A673 (cell line): ENCODE measurements at regions not wholly inside any gene's neighbourhood (a gene's known extent, or its start where the extent isn't known, plus 50 kb on each side); places are given as distances from the start of the nearest gene placed in this dataset.

Source experiments
- BruUV-seq: library from RNA; stranded (reverse); fragments of 400-500 nt; replicated peaks from 2 replicates; lab custom pipeline; 2021; lab: Mats Ljungman, UMichigan
- CTCF ChIA-PET: fragments of 300-600 bp; sonication (Branson Sonifier 250); formaldehyde crosslinking; loops from one replicate; lab custom pipeline; 2022; ENCODE audit warnings: antibody characterized with exemption; lab: Charles Lee
- POLR2A ChIA-PET: fragments of 300-600 bp; sonication (Branson Sonifier 250); formaldehyde crosslinking; loops from one replicate; lab custom pipeline; 2022; ENCODE audit warnings: antibody characterized with exemption; ENCODE audit not compliant: low non-redundant PET; lab: Charles Lee
- DNase-seq: peaks from one replicate; pipeline ENCODE4 v3.0.0-alpha.2; 2015; ENCODE audit warnings: low spot score
- H3K27ac ChIP-seq: fragments of 200-600 bp; sonication (generic); 2 replicates; pipeline ENCODE4 v1.5.1; 2016; ENCODE audit warnings: mixed run types, low read depth, mild to moderate bottlenecking, mixed read lengths, antibody characterized with exemption, low read length; ENCODE audit not compliant: poor library complexity, severe bottlenecking
- H3K27me3 ChIP-seq: fragments of 200-600 bp; sonication (generic); replicated peaks from 2 replicates; pipeline ENCODE4 v1.6.1; 2017; ENCODE audit warnings: mixed run types, low read depth, mild to moderate bottlenecking, mixed read lengths, antibody characterized with exemption, low read length; ENCODE audit not compliant: insufficient read depth, poor library complexity
- H3K36me3 ChIP-seq: fragments of 200-600 bp; sonication (generic); 2 replicates; pipeline ENCODE4 v1.6.1; 2016; ENCODE audit warnings: mixed run types, mild to moderate bottlenecking, mixed read lengths, antibody characterized with exemption, low read length; ENCODE audit not compliant: insufficient read depth, poor library complexity, severe bottlenecking
- H3K4me1 ChIP-seq: fragments of 200-600 bp; sonication (generic); 2 replicates; pipeline ENCODE4 v1.6.1; 2017; ENCODE audit warnings: mixed run types, mild to moderate bottlenecking, mixed read lengths, antibody characterized with exemption, low read length; ENCODE audit not compliant: insufficient read depth, poor library complexity, severe bottlenecking
- H3K4me3 ChIP-seq: fragments of 200-600 bp; sonication (generic); 2 replicates; pipeline ENCODE4 v1.5.1; 2016; ENCODE audit warnings: low read depth, mixed run types, mild to moderate bottlenecking, mixed read lengths, low read length; ENCODE audit not compliant: poor library complexity, severe bottlenecking
- H3K9me3 ChIP-seq: fragments of 200-600 bp; sonication (generic); 2 replicates; pipeline ENCODE4 v1.6.1; 2016; ENCODE audit warnings: mixed run types, low read depth, mild to moderate bottlenecking, mixed read lengths, antibody characterized with exemption, low read length; ENCODE audit not compliant: poor library complexity, severe bottlenecking
- CTCF ChIP-seq: fragments of 300-800, 200-600 bp; sonication (generic); conservative IDR thresholded peaks from 2 replicates; pipeline ENCODE4 v1.5.1; 2017; ENCODE audit warnings: low read depth, mild to moderate bottlenecking, antibody characterized with exemption, low read length, moderate library complexity, mixed read lengths
- EZH2 ChIP-seq: fragments of 200-600 bp; sonication (generic); IDR thresholded peaks from 2 replicates; pipeline ENCODE4 v1.6.1; 2017; ENCODE audit warnings: borderline replicate concordance, low read depth, mild to moderate bottlenecking, mixed read lengths, antibody characterized with exemption, low read length; ENCODE audit not compliant: poor library complexity, severe bottlenecking
- intact Hi-C: fragments of 100-400 bp; cut with micrococcal nuclease; formaldehyde crosslinking; loops from one replicate; pipeline ENCODE4 v1.10.0; 2022; ENCODE audit not compliant: unreplicated experiment

DNA sequence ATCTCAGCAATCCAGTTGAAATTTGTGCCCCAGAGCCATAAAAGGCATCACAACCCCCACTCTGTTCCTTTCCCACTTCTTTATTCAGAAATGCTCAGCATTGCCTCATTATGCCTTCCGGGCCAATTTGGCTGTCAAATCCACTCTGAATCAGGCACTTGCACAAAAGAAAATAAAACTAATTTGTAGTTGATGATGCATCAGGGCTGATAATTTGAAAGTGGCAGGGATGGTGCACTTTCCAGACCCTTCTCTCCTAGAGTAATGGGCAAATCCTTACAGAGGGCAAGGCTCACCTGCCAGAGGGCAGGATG, 147.9 kb upstream of the PDE1C start:
- Histone ChIP-seq H3K36me3 (no peaks in the 10 kb centered on the region), H3K9me3 (no peaks in the 10 kb centered on the region), H3K27ac (no peak overlapping the region), H3K4me3 (no peak overlapping the region), H3K4me1 (no peaks in the 10 kb centered on the region), H3K27me3 (peaks cover 20% of the 10 kb centered on the region)
- TF ChIP-seq EZH2 (no peak), CTCF (no peak)
- ChIA-PET CTCF (no interaction called here), POLR2A (no interaction called here)
- no TSS peak for BruUV-seq
- intact Hi-C loops: no loop called here
- DNase-seq: no peak

- POLR2A ChIA-PET: no interaction called here
- Histone ChIP-seq H3K9me3 (no peaks in the 10 kb centered on the region), H3K36me3 (no peaks in the 10 kb centered on the region), H3K27ac (no peak overlapping the region), H3K4me1 (no peaks in the 10 kb centered on the region), H3K27me3 (peaks cover 23% of the 10 kb centered on the region), H3K4me3 (no peak overlapping the region)
- CTCF ChIA-PET: no interaction called here
- DNase-seq: no peak
- BruUV-seq: no TSS peak
- intact Hi-C loops: no loop called here
- TF ChIP-seq EZH2 (no peak), CTCF (no peak)
Observed at GRCh38 chr7:32217341-32218153, 147.3 kb upstream of the PDE1C start.

DNA sequence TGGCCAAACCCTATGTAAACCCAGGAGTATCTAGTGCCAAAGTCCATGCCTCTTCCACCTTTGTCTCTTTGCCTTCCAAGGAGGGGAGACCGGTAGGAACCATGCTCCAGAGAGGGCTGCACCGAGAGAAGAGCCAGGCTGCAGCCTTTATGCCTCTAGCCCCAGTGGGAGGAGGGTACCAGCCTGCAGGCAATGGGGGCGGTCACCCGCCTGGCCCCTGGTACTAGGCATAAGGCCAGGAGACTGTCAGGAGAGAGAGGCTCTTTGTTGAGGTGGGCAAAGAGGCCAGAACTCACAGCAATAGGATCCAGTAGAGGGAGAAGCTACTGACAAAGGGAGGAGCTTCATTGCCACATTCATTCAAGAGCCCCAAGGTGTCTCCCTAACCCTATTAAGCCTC, 146.6 kb upstream of the PDE1C start:
- H3K27me3 ChIP-seq: peaks cover 30% of the 10 kb centered on the region
- no peaks in the 10 kb centered on the region for H3K36me3 ChIP-seq
- no TSS peak for BruUV-seq
- H3K9me3 ChIP-seq: no peaks in the 10 kb centered on the region
- CTCF ChIA-PET: no interaction called here
- H3K27ac ChIP-seq: no peak overlapping the region
- TF ChIP-seq EZH2: no peak
- TF ChIP-seq CTCF: no peak
- H3K4me3 ChIP-seq: no peak overlapping the region
- H3K4me1 ChIP-seq: no peaks in the 10 kb centered on the region
- intact Hi-C loops: no loop called here
- DNase-seq: no peak
- POLR2A ChIA-PET: no interaction called here
